K562 (cell line): ENCODE measurements at regions not wholly inside any gene's neighbourhood (a gene's known extent, or its start where the extent isn't known, plus 50 kb on each side); places are given as distances from the start of the nearest gene placed in this dataset.

Experiments
- ATAC-seq: fragments of 200-7000 bp; cut with Tn5 transposase; 3 replicates; pipeline ENCODE4 v1.9.1; 2020; ENCODE audit warnings: moderate library complexity
- BruUV-seq: library from RNA; stranded (reverse); fragments of 400-500 nt; replicated peaks from 2 replicates; lab custom pipeline; 2021; lab: Mats Ljungman, UMichigan
- CTCF ChIA-PET: fragments of 300-600 bp; formaldehyde crosslinking; extraction: SDS; loops from one replicate; lab custom pipeline; 2021; ENCODE audit warnings: low intra/inter-chr PET ratio; lab: Yijun Ruan, JAX
- POLR2A ChIA-PET: fragments of 300-600, 350-650 bp; sonication (Branson Sonifier 250); formaldehyde crosslinking; extraction: SDS; loops from one replicate; lab custom pipeline; 2021; ENCODE audit warnings: antibody characterized with exemption, inconsistent platforms; lab: Yijun Ruan, JAX
- DNase-seq, 4 experiments: peaks; one replicate each; pipeline versions ENCODE4 v3.0.0 to v3.0.0-alpha.2; 2011 to 2018; ENCODE audit warnings: low spot score in 3 of 4, mixed read lengths in 3 of 4; ENCODE audit errors: extremely low read depth in 1 of 4
- FAIRE-seq: peaks from 2 replicates; lab custom pipeline; 2011; peaks lifted over from hg19 to GRCh38; lab: Jason Lieb, UNC
- H2AFZ ChIP-seq: 2 replicates; pipeline ENCODE4 v1.6.0; 2011; ENCODE audit warnings: low read depth, low read length, control low read depth, inconsistent platforms
- H3K27ac ChIP-seq: fragments of 200-600 bp; 3 replicates; pipeline ENCODE4 v1.8.0; 2011; ENCODE audit warnings: low read depth, mild to moderate bottlenecking, control low read depth, inconsistent platforms, low read length, moderate library complexity, mixed read lengths; ENCODE audit errors: extremely low read depth
- H3K27me3 ChIP-seq, 2 experiments: fragments of 300-600 bp in 1 of 2; 2 replicates in 1 of 2; 3 replicates in 1 of 2; pipeline versions ENCODE4 v1.6.0 to v1.8.0; 2011; ENCODE audit warnings: inconsistent platforms in 2 of 2, low read length in 2 of 2, mild to moderate bottlenecking in 1 of 2, mixed read lengths in 1 of 2, moderate library complexity in 1 of 2; ENCODE audit not compliant: control insufficient read depth in 2 of 2, insufficient read depth in 2 of 2
- H3K36me3 ChIP-seq: fragments of 300-600 bp; 3 replicates; pipeline ENCODE4 v1.8.0; 2011; ENCODE audit warnings: mild to moderate bottlenecking, low read length, inconsistent platforms; ENCODE audit not compliant: control insufficient read depth, insufficient read depth
- H3K4me1 ChIP-seq, 2 experiments: fragments of 200-600 bp in 1 of 2; replicated peaks in 1 of 2; 2 replicates in 1 of 2; 3 replicates in 1 of 2; pipeline versions ENCODE4 v1.5.1 to v1.8.0; 2011; ENCODE audit warnings: inconsistent platforms in 2 of 2, low read length in 2 of 2, mild to moderate bottlenecking in 1 of 2, mixed read lengths in 1 of 2, moderate library complexity in 1 of 2; ENCODE audit not compliant: control insufficient read depth in 2 of 2, insufficient read depth in 2 of 2
- H3K4me2 ChIP-seq: 2 replicates; pipeline ENCODE4 v1.6.1; 2011; ENCODE audit warnings: low read length, control low read depth, inconsistent platforms, mixed read lengths; ENCODE audit not compliant: insufficient read depth
- H3K4me3 ChIP-seq: fragments of 200-600 bp; sonication (generic), shearing (Covaris generic); 2 replicates; pipeline ENCODE4 v1.5.1; 2016; ENCODE audit warnings: control low read depth, inconsistent platforms
- H3K79me2 ChIP-seq: fragments of 200-600 bp; 3 replicates; pipeline ENCODE4 v1.8.0; 2011; ENCODE audit warnings: low read length, inconsistent platforms; ENCODE audit not compliant: control insufficient read depth, insufficient read depth
- H3K9ac ChIP-seq, 2 experiments: 2 replicates each; pipeline versions ENCODE4 v1.6.0 to v1.6.1; 2011; ENCODE audit warnings: low read depth in 2 of 2, low read length in 2 of 2, control low read depth in 1 of 2, inconsistent platforms in 1 of 2, mild to moderate bottlenecking in 1 of 2, mixed read lengths in 1 of 2; ENCODE audit not compliant: insufficient read depth in 1 of 2
- H3K9me1 ChIP-seq: one replicate; pipeline ENCODE4 v1.6.0; 2011; ENCODE audit warnings: inconsistent platforms, mild to moderate bottlenecking, low read length, moderate library complexity; ENCODE audit not compliant: control insufficient read depth, insufficient read depth
- H3K9me3 ChIP-seq: replicated peaks from 2 replicates; pipeline ENCODE4 v1.5.1; 2011; ENCODE audit warnings: low read depth, low read length, inconsistent platforms; ENCODE audit not compliant: control insufficient read depth, insufficient read depth
- H4K20me1 ChIP-seq: replicated peaks from 2 replicates; pipeline ENCODE4 v1.6.1; 2011; ENCODE audit warnings: low read length, inconsistent platforms, mixed read lengths; ENCODE audit not compliant: control insufficient read depth, insufficient read depth
- CHD4 ChIP-seq: fragments of 200-600 bp; sonication (generic); IDR thresholded peaks from 3 replicates; pipeline ENCODE4 v1.6.1; 2012; ENCODE audit warnings: low read depth, mild to moderate bottlenecking, mixed read lengths, low read length, inconsistent platforms; ENCODE audit not compliant: insufficient read depth, insufficient replicate concordance, poor library complexity, severe bottlenecking
- ERF ChIP-seq: fragments of 450-650 bp; formaldehyde crosslinking; IDR thresholded peaks from 2 replicates; pipeline ENCODE4 v1.4.0; 2020; ENCODE audit warnings: mild to moderate bottlenecking, mixed read lengths
- ZKSCAN1 ChIP-seq: fragments of 150-350 bp; IDR thresholded peaks from 2 replicates; pipeline ENCODE4 v1.6.1; 2016; ENCODE audit warnings: low read depth, low read length
- ZNF384 ChIP-seq: IDR thresholded peaks from 2 replicates; pipeline ENCODE4 v1.6.1; 2012; ENCODE audit warnings: low read depth, low read length, improper control_type of control experiment
- ZNF668 ChIP-seq: fragments of 250-450 bp; sonication (Bioruptor Pico); IDR thresholded peaks from 2 replicates; pipeline ENCODE4 v1.8.0; 2022; ENCODE audit warnings: mild to moderate bottlenecking, inconsistent platforms
- WGBS: fragments of 100-300 bp; shearing (Covaris generic); methylation state at CpG from one replicate; pipeline ENCODE4 v1.1.6; 2016; ENCODE audit warnings: low coverage, mixed read lengths; ENCODE audit not compliant: insufficient coverage; ENCODE audit errors: missing lambda C conversion rate; 5-methylcytosine and 5-hydroxymethylcytosine counted together
- in situ Hi-C: fragments of 300-500 bp; cut with MboI; formaldehyde crosslinking; loops from 4 replicates; pipeline ENCODE4 v1.15.0; 2018; ENCODE audit warnings: inconsistent platforms, mixed read lengths
- intact Hi-C: fragments of 100-400 bp; cut with micrococcal nuclease; formaldehyde crosslinking; loops from 2 replicates; pipeline ENCODE4 v1.14.2; 2022
- TF ChIP-seq, protein P1 (sequence below): fragments of 250-450 bp; sonication (Bioruptor Pico); IDR thresholded peaks from 2 replicates; pipeline ENCODE4 v1.5.0; 2022; ENCODE audit warnings: mild to moderate bottlenecking
- TF ChIP-seq, protein P2 (sequence below): fragments of 450-650 bp; conservative IDR thresholded peaks from 2 replicates; pipeline ENCODE4 v1.6.1; 2016; ENCODE audit warnings: missing genetic modification characterization, low read depth, mild to moderate bottlenecking, missing compliant biosample characterization, moderate library complexity

DNA sequence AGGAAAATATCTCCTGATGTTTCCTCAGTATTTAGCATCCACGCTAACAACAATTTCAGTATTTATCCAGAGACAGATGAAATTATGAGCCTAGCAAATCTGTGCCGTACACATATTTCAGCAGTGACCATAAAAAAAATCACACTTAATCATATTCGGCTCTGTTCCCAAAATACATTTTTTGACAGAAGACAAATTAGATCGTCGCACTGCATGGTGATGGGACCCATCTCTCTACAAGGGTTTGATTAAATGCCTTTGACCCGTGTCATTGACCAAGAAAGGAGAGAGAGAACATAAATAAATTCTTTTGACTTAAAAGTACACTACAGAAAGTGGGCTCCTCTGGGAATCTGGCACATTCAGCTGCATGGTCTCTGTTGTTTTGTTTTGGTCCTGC is 215.3 kb upstream of the SEMA6D start:
- H3K36me3 ChIP-seq = no peaks in the 10 kb centered on the region
- H4K20me1 ChIP-seq = no peaks in the 10 kb centered on the region
- no peak overlapping the region for H3K9ac ChIP-seq
- no peaks in the 10 kb centered on the region for H3K4me1 ChIP-seq
- peaks cover 1% of the 10 kb centered on the region; the same call in 1 of the 2 replicates for H3K9me3 ChIP-seq
- no peak overlapping the region for H3K4me2 ChIP-seq
- H3K27ac ChIP-seq = no peak overlapping the region
- ChIA-PET POLR2A (no interaction called here), CTCF (no interaction called here)
- ATAC-seq (no peak), DNase-seq (no peak), FAIRE-seq (no peak)
- intact Hi-C loops = no loop called here
- H3K4me3 ChIP-seq = no peak overlapping the region
- H3K79me2 ChIP-seq = no peaks in the 10 kb centered on the region
- H2AFZ ChIP-seq = no peak overlapping the region
- no peaks in the 10 kb centered on the region for H3K9me1 ChIP-seq
- TF ChIP-seq CHD4 = no peak
- TF ChIP-seq ZKSCAN1 = no peak
- TF ChIP-seq, protein P1, sequence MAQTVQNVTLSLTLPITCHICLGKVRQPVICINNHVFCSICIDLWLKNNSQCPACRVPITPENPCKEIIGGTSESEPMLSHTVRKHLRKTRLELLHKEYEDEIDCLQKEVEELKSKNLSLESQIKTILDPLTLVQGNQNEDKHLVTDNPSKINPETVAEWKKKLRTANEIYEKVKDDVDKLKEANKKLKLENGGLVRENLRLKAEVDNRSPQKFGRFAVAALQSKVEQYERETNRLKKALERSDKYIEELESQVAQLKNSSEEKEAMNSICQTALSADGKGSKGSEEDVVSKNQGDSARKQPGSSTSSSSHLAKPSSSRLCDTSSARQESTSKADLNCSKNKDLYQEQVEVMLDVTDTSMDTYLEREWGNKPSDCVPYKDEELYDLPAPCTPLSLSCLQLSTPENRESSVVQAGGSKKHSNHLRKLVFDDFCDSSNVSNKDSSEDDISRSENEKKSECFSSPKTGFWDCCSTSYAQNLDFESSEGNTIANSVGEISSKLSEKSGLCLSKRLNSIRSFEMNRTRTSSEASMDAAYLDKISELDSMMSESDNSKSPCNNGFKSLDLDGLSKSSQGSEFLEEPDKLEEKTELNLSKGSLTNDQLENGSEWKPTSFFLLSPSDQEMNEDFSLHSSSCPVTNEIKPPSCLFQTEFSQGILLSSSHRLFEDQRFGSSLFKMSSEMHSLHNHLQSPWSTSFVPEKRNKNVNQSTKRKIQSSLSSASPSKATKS (CRISPR knock-in tag) = no peak
- no peak for TF ChIP-seq ZNF384
- no peak for TF ChIP-seq ERF (CRISPR knock-in tag)
- TF ChIP-seq ZNF668 (CRISPR knock-in tag) = no peak
- TF ChIP-seq, protein P2, sequence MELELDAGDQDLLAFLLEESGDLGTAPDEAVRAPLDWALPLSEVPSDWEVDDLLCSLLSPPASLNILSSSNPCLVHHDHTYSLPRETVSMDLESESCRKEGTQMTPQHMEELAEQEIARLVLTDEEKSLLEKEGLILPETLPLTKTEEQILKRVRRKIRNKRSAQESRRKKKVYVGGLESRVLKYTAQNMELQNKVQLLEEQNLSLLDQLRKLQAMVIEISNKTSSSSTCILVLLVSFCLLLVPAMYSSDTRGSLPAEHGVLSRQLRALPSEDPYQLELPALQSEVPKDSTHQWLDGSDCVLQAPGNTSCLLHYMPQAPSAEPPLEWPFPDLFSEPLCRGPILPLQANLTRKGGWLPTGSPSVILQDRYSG (tag) = no peak
- 1% methylated on average over 6 of the region's 6 CpGs for WGBS
- in situ Hi-C loops = no loop called here
- BruUV-seq = no TSS peak
- no peaks in the 10 kb centered on the region for H3K27me3 ChIP-seq
